T47D (cell line): ENCODE measurements at regions not wholly inside any gene's neighbourhood (a gene's known extent, or its start where the extent isn't known, plus 50 kb on each side); places are given as distances from the start of the nearest gene placed in this dataset.

Source experiments
- DNase-seq, 2 experiments: peaks; one replicate each; pipeline versions ENCODE4 v3.0.0 to v3.0.0-alpha.2; 2011 to 2012; ENCODE audit warnings: low read depth in 1 of 2, low spot score in 1 of 2
- JUND ChIP-seq: IDR thresholded peaks from 2 replicates; pipeline ENCODE4 v1.6.1; 2012; ENCODE audit warnings: low read depth
- in situ Hi-C: cut with HindIII; loops from 2 replicates; pipeline ENCODE4 v1.10.0; 2016; ENCODE audit warnings: low sequenced_read_pairs, low pct_unique_long_range_greater_than_20kb

DNA sequence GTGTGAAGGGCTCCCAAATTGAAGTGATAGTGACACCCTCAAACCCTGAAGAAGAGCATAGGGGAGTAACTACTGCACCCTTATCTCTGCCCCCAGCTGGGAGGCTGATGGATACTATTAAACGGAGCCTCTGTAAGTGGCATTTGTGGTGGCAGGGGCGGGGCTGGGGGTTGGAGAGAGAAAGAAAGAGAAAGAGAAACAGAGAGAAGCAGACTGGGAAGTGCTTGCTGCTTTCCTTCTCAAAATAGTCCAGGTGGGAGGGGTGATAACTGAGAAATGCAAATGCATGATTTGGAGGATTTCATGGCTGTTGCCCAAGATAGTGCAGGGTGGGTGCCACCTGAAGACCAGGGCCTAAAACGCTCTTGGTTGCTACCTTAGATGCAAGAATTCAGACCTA, 253.5 kb upstream of the GATB start:
- in situ Hi-C loops, result no loop called here

DNA sequence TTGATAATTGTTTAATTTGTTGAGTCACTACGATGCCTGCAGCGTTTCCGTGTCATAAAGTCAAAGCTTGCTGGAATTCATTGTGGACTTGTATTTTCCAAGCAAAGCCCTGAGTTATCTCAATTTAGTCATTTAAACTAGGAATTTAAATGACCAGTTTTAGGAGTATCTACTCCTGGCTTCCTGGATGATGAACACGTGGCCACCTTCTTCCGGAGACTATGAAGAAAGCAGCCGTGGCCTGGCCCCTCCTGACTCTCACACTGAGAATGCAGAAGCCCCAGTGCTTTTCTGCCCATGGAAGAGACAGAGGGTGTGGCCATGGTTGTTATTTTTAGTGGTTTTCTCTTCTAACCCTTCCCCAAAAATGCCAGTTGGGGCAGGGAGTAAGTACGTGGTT, 250.7 kb upstream of the GATB start:
- in situ Hi-C loops, result no loop called here
- no peak for TF ChIP-seq JUND
- DNase-seq, result no peak

More for the DNA sequence above, 253.5 kb upstream of the GATB start:
- no peak for DNase-seq
- TF ChIP-seq JUND, result no peak

DNA sequence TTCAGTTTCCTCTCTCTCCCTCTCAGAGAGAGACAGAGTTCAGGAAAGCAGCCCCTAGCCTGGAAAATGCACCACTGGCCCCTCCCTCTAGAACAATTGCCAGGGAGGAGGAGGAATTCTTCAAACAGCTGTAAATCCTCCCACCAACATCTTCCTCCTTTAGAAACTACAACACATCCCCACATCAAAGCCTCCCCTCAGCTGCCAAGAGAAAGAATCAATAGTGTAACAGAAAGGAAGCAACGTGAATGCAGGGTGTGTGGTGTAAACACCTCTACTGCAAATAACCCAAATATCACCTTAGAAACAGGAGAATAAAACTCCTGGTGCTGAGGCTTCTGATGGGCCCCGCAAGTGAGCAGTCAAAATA, 249.9 kb upstream of the GATB start:
- DNase-seq, result no peak
- in situ Hi-C loops, result no loop called here
- TF ChIP-seq JUND, result no peak

DNA sequence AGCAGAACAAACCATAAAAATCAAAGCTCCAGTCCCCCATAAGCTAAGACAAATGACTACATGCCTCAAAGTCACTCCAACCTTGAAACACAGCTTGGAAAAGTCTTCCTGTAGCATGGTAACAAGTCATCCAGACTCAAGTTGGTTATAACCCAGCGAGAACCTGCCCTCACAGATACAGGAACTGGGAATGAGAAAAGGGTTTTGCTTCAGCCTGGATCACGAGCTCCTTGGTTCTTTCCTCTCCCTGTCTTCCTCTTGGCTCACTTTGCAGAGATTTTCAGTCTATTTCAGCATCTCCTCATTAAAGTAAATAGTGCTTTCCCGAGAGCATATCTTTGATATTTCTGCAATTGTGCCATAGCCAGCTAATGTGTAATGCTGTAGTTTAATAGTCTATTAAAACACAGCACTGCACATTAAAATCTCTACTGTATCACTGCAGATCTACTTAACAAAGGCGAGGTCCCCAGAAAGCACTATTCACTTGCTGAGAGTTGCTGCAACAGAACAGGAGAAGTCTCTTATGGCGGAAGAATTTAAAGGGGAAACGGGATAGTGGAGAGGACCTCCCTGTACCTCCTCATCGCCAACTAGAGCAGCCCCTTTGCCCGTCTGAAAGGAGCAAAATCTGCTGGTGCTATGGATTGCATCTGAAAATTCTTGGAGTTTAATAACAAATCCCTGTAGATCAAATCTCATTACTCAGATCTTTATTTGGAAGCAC, 249.3 kb upstream of the GATB start:
- no peak for DNase-seq
- no peak for TF ChIP-seq JUND
- in situ Hi-C loops, result no loop called here

DNA sequence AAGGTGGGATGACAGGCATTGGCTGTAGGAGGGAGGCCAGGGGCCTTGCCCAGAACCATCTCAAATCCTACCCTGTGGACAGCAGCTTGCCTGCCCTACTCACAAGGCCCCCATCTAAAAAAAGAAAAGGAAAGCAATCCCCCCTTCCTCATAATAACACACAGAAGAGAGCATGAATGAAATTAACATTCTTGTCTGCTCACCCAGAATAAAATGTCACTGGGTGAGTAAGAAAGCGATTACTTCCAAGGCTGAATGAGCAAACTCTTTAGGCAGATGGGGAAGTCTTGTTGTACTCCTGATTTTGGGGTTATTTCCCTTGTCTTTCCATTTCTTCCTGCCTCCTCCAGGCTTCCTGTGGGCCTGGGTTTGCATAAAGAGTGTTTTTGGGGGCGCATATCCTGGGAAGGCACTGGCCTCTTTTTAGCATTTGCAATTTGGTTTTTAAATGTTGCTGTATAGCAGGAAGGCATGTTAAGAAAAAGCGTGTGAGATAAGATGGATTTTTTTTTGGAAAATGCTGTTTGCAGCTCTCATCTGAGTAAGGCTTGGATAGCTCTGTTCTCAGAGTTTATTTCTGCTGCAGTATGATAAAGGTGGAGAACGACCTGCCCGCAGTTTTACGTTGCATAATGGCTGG, 248.3 kb upstream of the GATB start:
- no peak for TF ChIP-seq JUND
- in situ Hi-C loops, result no loop called here
- no peak for DNase-seq

DNA sequence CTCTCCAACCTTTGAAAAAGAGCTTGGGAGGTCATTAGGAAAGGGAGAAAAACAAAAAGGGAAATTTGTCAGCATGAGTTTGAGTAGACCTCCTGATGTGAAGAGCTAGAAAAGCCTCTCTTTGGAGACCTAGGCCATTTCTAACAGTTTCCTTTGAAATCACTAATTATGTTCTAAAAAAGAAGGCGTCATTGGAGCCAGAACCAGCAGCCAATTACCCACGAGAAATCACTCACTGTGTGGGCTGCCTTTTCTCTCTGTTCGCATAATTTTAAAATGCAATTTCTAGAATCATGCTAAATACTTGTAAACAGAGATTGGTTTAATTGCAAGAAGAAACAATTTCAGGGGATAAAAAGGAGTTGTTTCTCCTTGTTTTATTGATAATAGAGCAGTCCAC, 246.3 kb upstream of the GATB start:
- no peak for DNase-seq
- in situ Hi-C loops, result no loop called here

DNA sequence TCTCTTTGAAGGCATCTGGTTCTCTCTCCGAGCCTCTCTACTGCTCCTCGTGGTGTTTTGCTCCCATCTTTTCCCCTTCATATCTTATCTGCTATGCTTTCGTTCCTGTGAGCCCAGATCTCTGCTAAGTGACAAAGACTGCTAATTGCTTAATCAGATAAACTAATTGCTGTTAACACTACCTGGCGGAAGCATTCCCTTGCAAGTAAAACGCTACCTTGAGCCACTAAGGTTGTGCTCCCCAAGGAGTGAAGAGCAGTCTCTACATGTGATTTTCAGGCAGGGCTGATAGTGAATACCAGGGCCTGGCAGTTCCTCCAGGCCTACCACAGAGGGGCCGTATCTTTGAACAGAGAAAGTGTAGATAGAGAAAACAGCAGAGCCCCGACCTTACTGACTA, 244.0 kb upstream of the GATB start:
- in situ Hi-C loops, result no loop called here

More for the DNA sequence above, 246.3 kb upstream of the GATB start:
- TF ChIP-seq JUND, result no peak

DNA sequence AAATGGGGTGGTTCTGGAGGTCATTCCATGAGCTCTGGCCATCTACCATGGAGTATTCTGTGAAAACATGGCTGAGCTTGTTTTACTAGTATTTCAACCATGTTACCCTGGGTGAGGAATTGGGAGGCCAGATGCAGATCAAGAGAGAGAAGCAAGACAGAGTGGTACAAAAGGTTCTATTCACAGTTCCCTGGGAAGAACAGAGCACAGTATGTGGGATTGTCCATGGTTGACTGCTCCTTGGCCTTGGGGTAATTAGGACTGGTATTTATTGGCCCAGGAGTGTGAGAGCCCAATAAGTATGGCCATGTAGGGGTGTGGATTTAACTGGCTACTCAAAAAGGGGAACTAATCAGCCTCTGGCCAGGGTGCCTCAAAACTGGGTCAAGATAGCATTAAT, 239.7 kb upstream of the GATB start:
- no peak for TF ChIP-seq JUND
- in situ Hi-C loops, result no loop called here
- DNase-seq, result no peak

More for the DNA sequence above, 244.0 kb upstream of the GATB start:
- TF ChIP-seq JUND, result no peak
- DNase-seq, result no peak

DNA sequence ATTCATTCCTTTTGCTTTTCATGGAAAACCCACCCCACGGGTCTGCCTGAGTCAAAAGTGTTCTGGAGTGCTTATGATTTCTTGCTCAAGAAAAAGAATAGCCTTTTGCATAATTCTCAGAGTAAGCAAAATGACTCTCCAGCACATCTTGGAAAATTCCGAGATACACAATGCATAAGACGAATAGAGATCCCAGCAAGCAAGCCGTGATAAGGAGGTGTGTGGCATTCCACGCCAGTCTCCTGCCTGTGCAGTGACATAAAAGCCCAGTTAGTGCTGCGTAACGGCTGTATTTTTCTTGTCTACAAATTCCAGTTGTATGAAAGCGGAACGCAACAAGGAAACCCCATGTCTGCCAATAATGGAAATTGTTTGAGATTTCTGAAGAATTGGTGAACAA, 237.9 kb upstream of the GATB start:
- no peak for TF ChIP-seq JUND
- in situ Hi-C loops, result no loop called here
- DNase-seq, result no peak

DNA sequence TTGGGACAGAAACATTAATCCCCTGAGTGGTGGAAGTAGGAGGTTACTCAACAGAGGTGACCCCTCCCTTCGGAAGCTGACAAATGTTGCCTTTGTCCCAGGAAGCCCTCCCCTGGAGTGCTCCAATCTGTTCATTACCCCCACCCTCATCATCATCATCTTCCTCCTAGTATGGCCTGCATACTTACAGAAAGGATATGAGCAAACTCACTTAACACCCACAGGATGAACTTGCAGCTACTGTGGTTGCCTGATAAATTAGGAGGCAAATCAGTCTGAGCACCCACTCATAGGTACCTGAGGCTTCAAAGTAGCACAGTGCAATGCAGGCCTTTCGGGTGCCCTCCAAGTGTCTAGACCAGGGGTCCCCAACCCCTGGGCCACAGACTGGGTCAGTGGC, 236.7 kb upstream of the GATB start:
- TF ChIP-seq JUND, result no peak
- in situ Hi-C loops, result no loop called here
- DNase-seq, result no peak

DNA sequence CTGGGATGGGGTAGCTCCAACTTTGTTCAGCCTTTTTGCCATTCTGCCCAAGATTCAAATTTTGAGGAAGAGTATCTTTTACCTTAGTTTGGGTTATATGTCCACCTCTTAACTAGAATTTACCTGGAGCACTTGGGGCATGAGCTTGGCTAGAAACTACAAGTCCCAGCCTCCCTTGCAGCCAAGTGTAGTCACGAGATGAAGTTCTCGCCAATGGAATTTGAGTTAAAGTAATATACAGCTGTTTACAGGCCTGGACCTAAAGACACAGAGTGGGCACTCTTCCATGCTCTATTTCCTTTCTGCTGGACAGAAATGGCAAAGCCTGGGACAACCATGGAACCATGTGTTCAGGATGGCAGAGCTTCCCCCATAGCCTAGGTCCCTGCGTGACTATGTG, 233.6 kb upstream of the GATB start:
- no peak for DNase-seq
- in situ Hi-C loops, result no loop called here
- TF ChIP-seq JUND, result no peak

DNA sequence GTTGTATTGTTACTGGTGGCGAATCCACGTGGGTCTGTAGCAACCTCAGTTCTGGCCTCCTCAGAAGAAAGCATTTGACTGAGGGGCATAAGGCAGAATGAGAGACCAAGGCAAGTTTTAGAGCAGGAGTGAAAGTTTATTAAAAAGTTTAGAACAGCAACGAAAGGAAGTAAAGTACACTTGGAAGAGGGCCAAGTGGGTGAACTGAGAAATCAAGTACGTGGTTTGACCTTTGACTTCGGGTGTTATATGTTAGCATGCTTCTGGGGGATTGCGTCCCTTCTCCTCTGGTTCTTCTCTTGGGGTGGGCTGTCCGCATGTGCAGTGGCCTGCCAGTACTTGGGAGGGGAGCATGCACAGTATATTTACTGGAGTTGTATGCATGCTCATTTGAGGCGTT, 232.7 kb upstream of the GATB start:
- no peak for DNase-seq
- in situ Hi-C loops, result no loop called here

DNA sequence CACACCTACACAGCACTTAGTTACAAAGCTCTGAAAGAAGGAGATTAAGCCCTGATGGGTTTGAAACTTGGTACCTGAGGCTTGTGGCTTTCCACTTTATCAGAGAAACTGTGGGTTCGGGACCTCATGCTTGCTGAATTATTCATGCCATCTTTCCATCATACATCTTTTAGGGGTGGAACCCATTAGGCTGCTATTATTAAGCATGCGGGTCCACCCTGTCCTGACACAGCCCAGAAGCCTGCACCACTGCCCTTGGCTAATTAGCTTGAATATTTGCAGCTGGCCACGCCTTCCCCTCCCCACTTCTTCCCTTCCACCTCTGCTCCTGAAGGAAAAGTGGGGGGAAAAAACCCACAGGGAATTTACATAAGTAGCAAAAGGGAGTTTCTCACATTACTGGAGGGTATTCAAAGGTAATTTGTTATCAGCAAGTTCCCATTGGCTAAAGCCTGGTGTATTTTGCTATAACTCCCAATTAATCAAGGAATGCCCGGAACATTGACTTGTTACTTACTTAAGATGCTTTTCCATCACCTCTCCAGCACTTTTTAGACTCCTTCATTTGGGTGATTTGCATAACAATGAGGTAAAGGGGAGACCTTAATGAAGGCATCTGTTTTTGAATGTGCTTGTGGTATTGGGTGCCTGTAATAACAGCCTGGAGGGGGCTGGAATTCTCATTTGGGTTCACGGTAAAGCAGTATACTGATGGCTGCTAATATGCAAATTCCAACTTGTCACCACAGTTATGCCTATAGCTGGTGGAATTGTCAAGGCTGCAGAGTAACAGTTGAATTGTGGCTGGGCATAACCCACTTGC, 231.7 kb upstream of the GATB start:
- no peak for DNase-seq
- TF ChIP-seq JUND, result no peak
- in situ Hi-C loops, result no loop called here

More for the DNA sequence above, 232.7 kb upstream of the GATB start:
- no peak for TF ChIP-seq JUND
